Thyroid gland (tissue), 4 donors: ENCODE measurements at regions not wholly inside any gene's neighbourhood (a gene's known extent, or its start where the extent isn't known, plus 50 kb on each side); places are given as distances from the start of the nearest gene placed in this dataset.

Experiments
- DNase-seq, 2 donors: peaks; one replicate each; pipeline ENCODE4 v3.0.0-alpha.2; 2019
- H3K27ac ChIP-seq, 3 donors: fragments of 200-600 bp; sonication (generic); 1 replicate in 2 of 3; 2 replicates in 1 of 3; pipeline ENCODE4 v1.5.1; 2016 to 2019; ENCODE audit warnings: mild to moderate bottlenecking in 1 of 3, moderate library complexity in 1 of 3
- H3K27me3 ChIP-seq: fragments of 200-600 bp; sonication (generic); one replicate; pipeline ENCODE4 v1.5.1; 2019
- H3K36me3 ChIP-seq, 2 donors: fragments of 200-600 bp; sonication (generic); one replicate each; pipeline ENCODE4 v1.5.1; 2016 to 2019
- H3K4me1 ChIP-seq, 2 donors: fragments of 200-600 bp; sonication (generic); one replicate each; pipeline ENCODE4 v1.5.1; 2017 to 2019
- H3K4me3 ChIP-seq, 3 donors: fragments of 200-600 bp; sonication (generic); replicated peaks in 1 of 3; 1 replicate in 2 of 3; 2 replicates in 1 of 3; pipeline ENCODE4 v1.5.1; 2016; ENCODE audit warnings: mild to moderate bottlenecking in 1 of 3
- H3K9me3 ChIP-seq: fragments of 200-600 bp; sonication (generic); one replicate; pipeline ENCODE4 v1.5.1; 2017
- POLR2A ChIP-seq, 2 donors: fragments of 450-650 bp; IDR thresholded peaks; one replicate each; pipeline ENCODE4 v1.6.1; 2017; ENCODE audit warnings: antibody characterized with exemption in 2 of 2, mild to moderate bottlenecking in 2 of 2, moderate library complexity in 1 of 2
- whole genome bisulfite sequencing, 2 donors: methylation state at CpG; one replicate each; pipeline ENCODE4 v1.1.5; 2017; 5-methylcytosine and 5-hydroxymethylcytosine counted together
- intact Hi-C: fragments of 100-400 bp; cut with DNase I; formaldehyde crosslinking; loops from one replicate; pipeline ENCODE4 v1.15.1; 2023
- TF ChIP-seq, protein P1 (sequence below), 6 experiments: fragments of 200-600 bp in 3 of 6; fragments of 450-650 bp in 3 of 6; sonication (generic) in 3 of 6; IDR thresholded peaks; one replicate each; pipeline ENCODE4 v1.5.1; 2016 to 2019; ENCODE audit warnings: antibody characterized with exemption in 6 of 6, mild to moderate bottlenecking in 2 of 6, inconsistent platforms in 1 of 6, moderate library complexity in 1 of 6

DNA sequence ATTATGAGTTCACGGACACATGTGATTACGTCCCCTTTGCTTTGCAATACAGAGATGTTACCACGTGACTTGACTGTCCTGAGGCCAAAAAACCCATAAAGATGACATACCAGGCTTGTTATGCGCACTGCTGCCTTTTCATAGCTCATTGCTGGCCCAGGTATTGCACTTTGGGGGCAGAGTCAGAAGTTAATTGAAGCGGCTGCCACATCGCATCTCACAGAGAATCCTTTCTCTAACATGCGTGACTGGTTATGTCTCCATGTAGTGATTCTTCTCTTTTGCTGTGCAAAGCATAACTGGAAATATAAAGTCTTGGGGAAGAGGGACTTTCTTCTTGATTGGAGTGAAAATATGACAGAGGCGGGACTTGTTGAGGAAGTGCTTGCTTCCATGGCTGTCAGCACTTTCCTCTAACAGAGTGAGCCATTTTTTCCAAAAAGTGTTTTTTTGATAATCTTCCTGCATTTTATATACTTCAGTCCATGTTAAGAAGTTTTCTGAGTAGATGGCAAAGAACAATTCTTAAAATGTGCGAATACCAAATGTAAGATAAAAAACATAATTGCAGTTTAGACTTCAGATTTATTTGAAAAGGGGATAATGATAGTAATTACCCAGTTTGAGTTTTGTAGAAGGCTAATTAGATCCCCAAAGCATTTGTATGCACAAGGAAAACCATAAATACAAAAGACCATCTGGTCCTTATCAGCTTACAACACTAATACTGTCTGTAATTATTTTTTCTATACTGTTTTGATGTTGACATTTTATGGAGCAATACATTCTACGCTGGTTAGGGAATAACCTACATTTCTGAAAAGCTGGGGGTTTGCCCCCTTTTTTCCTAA lies 324.6 kb upstream of the MTNR1B start:
- Histone ChIP-seq H3K36me3 (no peaks in the 10 kb centered on the region), H3K4me3 (no peak overlapping the region), H3K4me1 (no peaks in the 10 kb centered on the region), H3K9me3 (no peaks in the 10 kb centered on the region), H3K27me3 (no peaks in the 10 kb centered on the region), H3K27ac (no peak overlapping the region)
- intact Hi-C loops = no loop called here
- 91 to 93% methylated on average over 10 of the region's 10 CpGs for WGBS, 2 donors
- no peak for TF ChIP-seq POLR2A (IDR thresholded peaks at IDR 0.05)
- TF ChIP-seq, protein P1, sequence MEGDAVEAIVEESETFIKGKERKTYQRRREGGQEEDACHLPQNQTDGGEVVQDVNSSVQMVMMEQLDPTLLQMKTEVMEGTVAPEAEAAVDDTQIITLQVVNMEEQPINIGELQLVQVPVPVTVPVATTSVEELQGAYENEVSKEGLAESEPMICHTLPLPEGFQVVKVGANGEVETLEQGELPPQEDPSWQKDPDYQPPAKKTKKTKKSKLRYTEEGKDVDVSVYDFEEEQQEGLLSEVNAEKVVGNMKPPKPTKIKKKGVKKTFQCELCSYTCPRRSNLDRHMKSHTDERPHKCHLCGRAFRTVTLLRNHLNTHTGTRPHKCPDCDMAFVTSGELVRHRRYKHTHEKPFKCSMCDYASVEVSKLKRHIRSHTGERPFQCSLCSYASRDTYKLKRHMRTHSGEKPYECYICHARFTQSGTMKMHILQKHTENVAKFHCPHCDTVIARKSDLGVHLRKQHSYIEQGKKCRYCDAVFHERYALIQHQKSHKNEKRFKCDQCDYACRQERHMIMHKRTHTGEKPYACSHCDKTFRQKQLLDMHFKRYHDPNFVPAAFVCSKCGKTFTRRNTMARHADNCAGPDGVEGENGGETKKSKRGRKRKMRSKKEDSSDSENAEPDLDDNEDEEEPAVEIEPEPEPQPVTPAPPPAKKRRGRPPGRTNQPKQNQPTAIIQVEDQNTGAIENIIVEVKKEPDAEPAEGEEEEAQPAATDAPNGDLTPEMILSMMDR (IDR thresholded peaks at IDR 0.05) = no peak
- no peak for DNase-seq

DNA sequence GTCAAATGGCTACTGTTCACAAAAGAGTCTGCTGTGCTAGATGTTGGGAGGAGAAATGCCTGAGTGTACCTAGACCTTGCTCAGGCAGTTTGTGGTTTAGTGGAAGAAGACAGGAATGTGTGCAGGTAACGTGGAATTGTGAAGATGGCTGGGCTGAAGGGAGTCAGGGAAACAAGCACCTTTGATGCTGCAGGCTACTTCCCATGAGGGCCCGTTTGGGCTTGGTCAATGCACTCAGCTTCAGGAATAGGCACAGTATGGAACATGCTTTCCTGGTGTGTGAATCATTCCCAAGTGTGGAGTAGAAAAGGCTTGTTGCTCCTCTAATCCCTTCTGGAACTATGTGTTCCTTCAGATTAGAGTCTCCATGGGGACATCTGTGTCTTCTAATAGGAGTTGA lies 318.3 kb upstream of the MTNR1B start:
- H3K9me3 ChIP-seq = no peaks in the 10 kb centered on the region
- H3K4me1 ChIP-seq = no peaks in the 10 kb centered on the region
- TF ChIP-seq POLR2A (IDR thresholded peaks at IDR 0.05) = no peak
- TF ChIP-seq, protein P1 (IDR thresholded peaks at IDR 0.05) = no peak
- H3K27me3 ChIP-seq = no peaks in the 10 kb centered on the region
- DNase-seq = no peak
- no peak overlapping the region for H3K27ac ChIP-seq
- H3K36me3 ChIP-seq = no peaks in the 10 kb centered on the region
- intact Hi-C loops = no loop called here
- 79 to 96% methylated on average over 2 of the region's 2 CpGs for WGBS, 2 donors
- no peak overlapping the region for H3K4me3 ChIP-seq

DNA sequence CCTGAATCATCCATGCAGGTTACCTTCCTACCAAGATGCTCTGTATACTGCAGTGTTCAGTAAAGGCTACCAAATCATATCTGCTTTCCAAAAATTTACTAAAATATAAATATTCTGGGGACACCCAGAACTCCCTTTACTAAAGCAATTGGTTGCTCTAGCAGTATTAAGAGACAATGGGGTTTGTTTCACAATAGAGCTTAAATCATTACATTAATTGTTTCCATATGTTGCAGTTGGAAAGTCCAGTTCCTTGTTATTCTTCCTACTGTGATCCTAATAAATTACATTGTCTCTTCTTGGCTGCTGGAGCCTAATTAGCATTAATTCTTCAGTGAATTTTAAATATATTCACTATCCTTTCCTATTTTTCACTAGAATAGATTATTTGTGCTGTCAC lies 316.0 kb upstream of the MTNR1B start:
- Histone ChIP-seq H3K9me3 (no peaks in the 10 kb centered on the region), H3K27ac (no peak overlapping the region), H3K4me1 (no peaks in the 10 kb centered on the region), H3K4me3 (no peak overlapping the region), H3K27me3 (no peaks in the 10 kb centered on the region), H3K36me3 (no peaks in the 10 kb centered on the region)
- intact Hi-C loops = no loop called here
- no peak for DNase-seq
- no peak for TF ChIP-seq POLR2A (IDR thresholded peaks at IDR 0.05)
- TF ChIP-seq, protein P1 (IDR thresholded peaks at IDR 0.05) = no peak

DNA sequence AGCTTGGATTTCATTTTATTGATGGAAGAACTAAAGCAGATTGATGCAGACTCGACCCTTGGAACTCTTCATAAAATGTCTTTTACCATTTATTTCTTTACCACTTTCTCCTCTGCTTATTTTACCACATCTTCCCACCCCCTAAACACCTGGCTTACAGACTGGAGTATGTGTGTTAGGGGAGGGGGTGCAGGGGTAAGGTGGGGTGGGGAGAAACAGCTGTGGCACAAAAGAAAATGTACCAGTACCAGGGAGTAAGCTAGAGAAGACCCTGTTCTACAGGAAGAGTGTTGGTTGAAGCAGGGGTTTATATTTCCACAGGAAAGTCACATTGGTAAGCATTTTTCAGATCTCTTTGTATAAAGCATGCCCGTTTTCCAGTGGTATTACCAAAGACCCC lies 312.7 kb upstream of the MTNR1B start:
- TF ChIP-seq, protein P1 (IDR thresholded peaks at IDR 0.05) = no peak
- no peak for TF ChIP-seq POLR2A (IDR thresholded peaks at IDR 0.05)
- DNase-seq = no peak
- Histone ChIP-seq H3K4me3 (no peak overlapping the region), H3K4me1 (no peaks in the 10 kb centered on the region), H3K9me3 (no peaks in the 10 kb centered on the region), H3K27ac (no peak overlapping the region), H3K36me3 (no peaks in the 10 kb centered on the region), H3K27me3 (no peaks in the 10 kb centered on the region)
- intact Hi-C loops = no loop called here
- WGBS, 2 donors = 80 to 89% methylated on average over 2 of the region's 2 CpGs

DNA sequence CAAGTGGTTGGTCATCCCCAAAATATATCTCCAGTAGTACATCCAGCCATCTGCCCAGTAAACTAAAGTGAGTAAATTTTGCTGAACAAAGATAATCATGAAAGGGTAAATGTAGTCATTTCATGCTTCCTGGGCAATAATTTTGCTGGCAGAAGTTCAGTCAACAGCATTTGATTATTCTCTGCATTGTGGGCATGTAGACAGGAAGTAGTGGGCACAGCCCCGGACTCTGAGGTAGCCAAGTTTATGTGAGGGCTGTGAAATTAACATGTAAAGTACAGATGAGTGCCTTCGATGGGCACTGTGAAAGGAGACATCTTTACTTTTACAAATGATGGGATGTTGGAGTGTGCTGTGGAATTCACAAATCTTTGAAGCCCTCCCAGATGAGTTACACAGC lies 312.2 kb upstream of the MTNR1B start:
- H3K4me3 ChIP-seq = no peak overlapping the region
- intact Hi-C loops = no loop called here
- no peak for DNase-seq
- TF ChIP-seq POLR2A (IDR thresholded peaks at IDR 0.05) = no peak
- TF ChIP-seq, protein P1 (IDR thresholded peaks at IDR 0.05) = no peak
- H3K27me3 ChIP-seq = no peaks in the 10 kb centered on the region
- no peaks in the 10 kb centered on the region for H3K9me3 ChIP-seq
- no peaks in the 10 kb centered on the region for H3K4me1 ChIP-seq
- H3K27ac ChIP-seq = no peak overlapping the region
- 63 to 82% methylated on average over 2 of the region's 2 CpGs for WGBS, 2 donors
- H3K36me3 ChIP-seq = no peaks in the 10 kb centered on the region
